PFSK-1 (cell line): ENCODE measurements at regions not wholly inside any gene's neighbourhood (a gene's known extent, or its start where the extent isn't known, plus 50 kb on each side); places are given as distances from the start of the nearest gene placed in this dataset.

Experiments used
- FOXP2 ChIP-seq: optimal IDR thresholded peaks from 2 replicates; pipeline ENCODE3; 2011; ENCODE audit warnings: borderline replicate concordance, control low read depth, inconsistent platforms; ENCODE audit not compliant: insufficient read depth; ENCODE audit errors: extremely low read length, extremely low read depth
- POLR2AphosphoS5 ChIP-seq: IDR thresholded peaks from 2 replicates; pipeline ENCODE4 v1.6.1; 2012; ENCODE audit warnings: low read depth, mild to moderate bottlenecking, control low read depth, low read length, moderate library complexity
- SIN3A ChIP-seq: IDR thresholded peaks from 2 replicates; pipeline ENCODE4 v1.6.1; 2012; ENCODE audit warnings: mild to moderate bottlenecking, low read length, moderate library complexity, borderline replicate concordance; ENCODE audit not compliant: insufficient read depth
- TAF1 ChIP-seq: IDR thresholded peaks from 2 replicates; pipeline ENCODE4 v1.6.1; 2012; ENCODE audit warnings: low read length, control low read depth, borderline replicate concordance; ENCODE audit not compliant: insufficient read depth
- TF ChIP-seq, protein P1 (sequence below), 2 experiments: IDR thresholded peaks; 2 replicates each; pipeline versions ENCODE4 v1.6.1 to v1.8.0; 2011 to 2012; ENCODE audit warnings: low read depth in 2 of 2, low read length in 2 of 2, control low read depth in 1 of 2, inconsistent platforms in 1 of 2, mild to moderate bottlenecking in 1 of 2, moderate library complexity in 1 of 2; ENCODE audit not compliant: insufficient read depth in 1 of 2

DNA sequence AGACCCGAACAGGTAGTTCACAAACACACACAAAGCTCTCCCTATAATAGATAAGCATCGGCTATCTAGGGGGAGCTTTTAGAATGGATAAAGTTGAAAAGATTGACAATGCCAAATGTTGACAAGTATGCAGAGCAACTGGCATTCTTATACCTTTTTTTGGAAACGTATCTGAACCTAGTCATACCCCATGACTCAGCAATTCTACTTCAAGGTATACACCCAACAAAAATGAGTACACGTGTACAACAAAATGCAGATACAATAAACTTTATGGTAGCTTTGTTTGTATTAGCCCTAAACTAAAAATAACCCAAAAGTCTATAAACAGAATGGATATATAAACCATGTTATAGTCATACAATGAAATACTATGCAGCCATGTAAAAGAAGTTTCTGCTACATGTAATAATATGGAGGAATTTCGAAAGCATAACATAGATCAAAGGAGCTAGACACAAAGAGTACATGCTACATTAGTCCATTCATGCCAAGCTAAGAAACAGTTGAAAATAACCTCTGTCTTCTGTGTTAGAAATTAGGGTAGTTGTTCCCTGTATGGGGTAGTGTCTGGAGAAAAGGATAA, 718.5 kb upstream of the ZNF608 start:
- no peak for TF ChIP-seq SIN3A
- TF ChIP-seq POLR2AphosphoS5 = no peak

DNA sequence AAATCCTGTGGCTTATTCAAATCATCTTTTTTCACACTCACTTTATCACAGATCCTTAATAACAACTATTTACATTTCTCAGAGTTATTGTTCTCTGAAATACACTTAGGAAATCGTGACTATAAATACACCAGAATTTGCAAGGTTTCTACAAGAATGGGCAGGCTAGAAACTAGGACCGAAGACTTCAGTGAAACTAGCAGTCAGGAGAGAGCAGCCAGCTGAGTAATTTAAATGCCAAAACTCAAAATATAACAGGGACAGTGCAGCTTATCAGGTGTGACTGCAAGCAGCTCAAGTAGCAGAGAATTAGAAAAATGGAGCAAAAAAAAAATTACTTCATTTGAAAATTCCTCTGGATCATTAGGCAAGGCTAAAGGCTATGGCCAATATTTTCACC, 719.3 kb upstream of the ZNF608 start:
- TF ChIP-seq TAF1 (no peak), SIN3A (no peak), FOXP2 (no peak), POLR2AphosphoS5 (no peak)
- TF ChIP-seq, protein P1, sequence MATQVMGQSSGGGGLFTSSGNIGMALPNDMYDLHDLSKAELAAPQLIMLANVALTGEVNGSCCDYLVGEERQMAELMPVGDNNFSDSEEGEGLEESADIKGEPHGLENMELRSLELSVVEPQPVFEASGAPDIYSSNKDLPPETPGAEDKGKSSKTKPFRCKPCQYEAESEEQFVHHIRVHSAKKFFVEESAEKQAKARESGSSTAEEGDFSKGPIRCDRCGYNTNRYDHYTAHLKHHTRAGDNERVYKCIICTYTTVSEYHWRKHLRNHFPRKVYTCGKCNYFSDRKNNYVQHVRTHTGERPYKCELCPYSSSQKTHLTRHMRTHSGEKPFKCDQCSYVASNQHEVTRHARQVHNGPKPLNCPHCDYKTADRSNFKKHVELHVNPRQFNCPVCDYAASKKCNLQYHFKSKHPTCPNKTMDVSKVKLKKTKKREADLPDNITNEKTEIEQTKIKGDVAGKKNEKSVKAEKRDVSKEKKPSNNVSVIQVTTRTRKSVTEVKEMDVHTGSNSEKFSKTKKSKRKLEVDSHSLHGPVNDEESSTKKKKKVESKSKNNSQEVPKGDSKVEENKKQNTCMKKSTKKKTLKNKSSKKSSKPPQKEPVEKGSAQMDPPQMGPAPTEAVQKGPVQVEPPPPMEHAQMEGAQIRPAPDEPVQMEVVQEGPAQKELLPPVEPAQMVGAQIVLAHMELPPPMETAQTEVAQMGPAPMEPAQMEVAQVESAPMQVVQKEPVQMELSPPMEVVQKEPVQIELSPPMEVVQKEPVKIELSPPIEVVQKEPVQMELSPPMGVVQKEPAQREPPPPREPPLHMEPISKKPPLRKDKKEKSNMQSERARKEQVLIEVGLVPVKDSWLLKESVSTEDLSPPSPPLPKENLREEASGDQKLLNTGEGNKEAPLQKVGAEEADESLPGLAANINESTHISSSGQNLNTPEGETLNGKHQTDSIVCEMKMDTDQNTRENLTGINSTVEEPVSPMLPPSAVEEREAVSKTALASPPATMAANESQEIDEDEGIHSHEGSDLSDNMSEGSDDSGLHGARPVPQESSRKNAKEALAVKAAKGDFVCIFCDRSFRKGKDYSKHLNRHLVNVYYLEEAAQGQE (IDR thresholded peaks at IDR 0.05; ENCODE audit: insufficient read depth in 1 of 2, low read depth in 2 of 2, low read length in 2 of 2) = no peak

- no peak for TF ChIP-seq POLR2AphosphoS5
- TF ChIP-seq FOXP2 = no peak
- TF ChIP-seq SIN3A = no peak
- no peak for TF ChIP-seq TAF1
- TF ChIP-seq, protein P1 (IDR thresholded peaks at IDR 0.05; ENCODE audit: insufficient read depth in 1 of 2, low read depth in 2 of 2, low read length in 2 of 2) = no peak
These were observed 720.8 kb upstream of the ZNF608 start for GRCh38 chr5:125467222-125467621.

- TF ChIP-seq FOXP2 = no peak
- no peak for TF ChIP-seq POLR2AphosphoS5
- TF ChIP-seq SIN3A = no peak
- TF ChIP-seq, protein P1 (IDR thresholded peaks at IDR 0.05; ENCODE audit: insufficient read depth in 1 of 2, low read depth in 2 of 2, low read length in 2 of 2) = no peak
- TF ChIP-seq TAF1 = no peak
These were observed 724.0 kb upstream of the ZNF608 start for GRCh38 chr5:125470280-125470902.

DNA sequence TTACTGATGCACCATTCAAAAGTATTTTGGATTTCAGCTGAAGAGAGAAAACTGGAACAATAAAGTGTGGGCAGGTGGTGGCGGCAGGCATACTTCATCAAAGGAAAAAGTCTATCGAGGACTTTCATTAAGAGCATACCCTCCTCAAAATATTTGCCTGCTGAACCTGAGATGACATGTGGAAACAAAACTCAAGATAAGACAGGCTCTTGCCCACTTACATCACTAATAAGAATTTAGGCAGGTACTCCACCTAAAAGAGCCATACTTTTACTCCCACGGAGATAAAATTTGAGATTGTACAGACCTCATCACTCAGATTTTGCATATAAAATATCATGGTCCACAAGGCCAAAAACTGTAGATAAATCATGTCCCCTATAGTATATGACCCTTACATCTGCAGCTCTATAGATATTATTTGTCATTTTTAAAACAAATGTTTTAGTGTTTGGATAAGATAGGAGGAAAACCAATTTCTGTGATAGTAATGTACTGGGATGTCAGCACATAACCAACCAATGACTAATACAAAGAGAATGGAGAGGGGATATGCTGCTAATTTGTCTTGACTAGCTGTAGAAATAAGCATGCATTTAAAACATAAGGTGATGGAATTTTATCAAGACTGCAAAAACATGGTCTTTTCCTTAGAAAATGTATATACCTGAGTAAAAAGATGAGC, 730.6 kb upstream of the ZNF608 start:
- TF ChIP-seq FOXP2 (no peak), TAF1 (no peak), POLR2AphosphoS5 (no peak), SIN3A (no peak)
- TF ChIP-seq, protein P1 (IDR thresholded peaks at IDR 0.05; ENCODE audit: insufficient read depth in 1 of 2, low read depth in 2 of 2, low read length in 2 of 2) = no peak
